Right lobe of liver (tissue), 4 donors: ENCODE measurements at regions not wholly inside any gene's neighbourhood (a gene's known extent, or its start where the extent isn't known, plus 50 kb on each side); places are given as distances from the start of the nearest gene placed in this dataset.

Experiments used
- POLR2A ChIP-seq: fragments of 450-650 bp; IDR thresholded peaks from one replicate; pipeline ENCODE4 v1.6.1; 2017; ENCODE audit warnings: antibody characterized with exemption, mild to moderate bottlenecking
- TF ChIP-seq, protein P1 (sequence below), 4 donors: fragments of 200-600 bp in 3 of 4; fragments of 450-650 bp in 1 of 4; IDR thresholded peaks; one replicate each; pipeline versions ENCODE4 v1.5.1 to v1.8.0; 2016 to 2022; ENCODE audit warnings: antibody characterized with exemption in 4 of 4, mild to moderate bottlenecking in 2 of 4
- donor health status: DM: no; HTN: no; CAD: no.
- donor health status: DM: no; HTN: no; CAD: no.
- donor health status: DM: no; HTN: yes; CAD: no.

DNA sequence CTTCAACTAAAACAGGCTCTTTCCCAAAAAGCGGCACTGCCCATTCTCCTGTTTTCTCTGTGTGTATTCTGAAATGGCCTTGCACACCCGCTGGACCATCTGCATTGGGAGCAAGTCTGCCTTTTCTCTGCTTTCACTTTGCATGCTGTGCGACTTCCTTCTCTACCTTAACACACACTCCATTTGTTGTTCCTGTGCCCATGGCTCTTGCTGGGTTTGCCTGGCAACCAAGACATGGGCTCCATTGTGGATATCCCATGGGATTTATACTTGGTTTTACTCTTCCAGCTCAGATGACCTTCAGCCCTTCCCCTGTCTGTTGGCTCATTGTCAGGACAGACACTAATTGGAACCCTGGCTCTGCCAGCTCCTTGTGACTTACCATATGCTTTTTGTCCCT lies 465.3 kb downstream of the REEP3 start:
- TF ChIP-seq, protein P1, sequence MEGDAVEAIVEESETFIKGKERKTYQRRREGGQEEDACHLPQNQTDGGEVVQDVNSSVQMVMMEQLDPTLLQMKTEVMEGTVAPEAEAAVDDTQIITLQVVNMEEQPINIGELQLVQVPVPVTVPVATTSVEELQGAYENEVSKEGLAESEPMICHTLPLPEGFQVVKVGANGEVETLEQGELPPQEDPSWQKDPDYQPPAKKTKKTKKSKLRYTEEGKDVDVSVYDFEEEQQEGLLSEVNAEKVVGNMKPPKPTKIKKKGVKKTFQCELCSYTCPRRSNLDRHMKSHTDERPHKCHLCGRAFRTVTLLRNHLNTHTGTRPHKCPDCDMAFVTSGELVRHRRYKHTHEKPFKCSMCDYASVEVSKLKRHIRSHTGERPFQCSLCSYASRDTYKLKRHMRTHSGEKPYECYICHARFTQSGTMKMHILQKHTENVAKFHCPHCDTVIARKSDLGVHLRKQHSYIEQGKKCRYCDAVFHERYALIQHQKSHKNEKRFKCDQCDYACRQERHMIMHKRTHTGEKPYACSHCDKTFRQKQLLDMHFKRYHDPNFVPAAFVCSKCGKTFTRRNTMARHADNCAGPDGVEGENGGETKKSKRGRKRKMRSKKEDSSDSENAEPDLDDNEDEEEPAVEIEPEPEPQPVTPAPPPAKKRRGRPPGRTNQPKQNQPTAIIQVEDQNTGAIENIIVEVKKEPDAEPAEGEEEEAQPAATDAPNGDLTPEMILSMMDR (IDR thresholded peaks at IDR 0.05): no peak
- no peak for TF ChIP-seq POLR2A
